ENCODE measurements at regions not wholly inside any gene's neighbourhood (a gene's known extent, or its start where the extent isn't known, plus 50 kb on each side); places are given as distances from the start of the nearest gene placed in this dataset.

GRCh38 chr2:63788071-63788470 lies 53.6 kb upstream of the UGP2 start:
- H3K27ac ChIP-seq (ENCODE audit: low read depth, low read length, poor library complexity, severe bottlenecking): no peak overlapping the region
- H4K20me1 ChIP-seq (ENCODE audit: insufficient read depth, low read length): no peaks in the 10 kb centered on the region
- H3K4me2 ChIP-seq (ENCODE audit: low read length): no peak overlapping the region
- no peak overlapping the region for H3K4me3 ChIP-seq (ENCODE audit: low read depth, low read length, poor library complexity, severe bottlenecking)
- no peaks in the 10 kb centered on the region for H3K79me2 ChIP-seq (ENCODE audit: insufficient read depth, low read length)
- no peak overlapping the region for H2AFZ ChIP-seq (ENCODE audit: low read length)
- no peaks in the 10 kb centered on the region for H3K27me3 ChIP-seq (ENCODE audit: insufficient read depth, low read length)
- H3K9me3 ChIP-seq (ENCODE audit: low read length): no peaks in the 10 kb centered on the region
- no peak overlapping the region for H3K9ac ChIP-seq (ENCODE audit: low read length)
- H3K9me2 ChIP-seq (ENCODE audit: low read depth, low read length): no peaks in the 10 kb centered on the region
- TF ChIP-seq EZH2 (IDR thresholded peaks at IDR 0.05; ENCODE audit: borderline replicate concordance, low read length) (no peak), CTCF (IDR thresholded peaks at IDR 0.05; ENCODE audit: low read length) (no peak)
- no peaks in the 10 kb centered on the region for H3K36me3 ChIP-seq (ENCODE audit: insufficient read depth, low read length)
- H3F3A ChIP-seq (ENCODE audit: insufficient read depth, low read length): no peaks in the 10 kb centered on the region
- no peaks in the 10 kb centered on the region for H3K4me1 ChIP-seq (ENCODE audit: insufficient read depth, low read length, severe bottlenecking)

- no peak overlapping the region for H3K9ac ChIP-seq (ENCODE audit: low read length)
- no peaks in the 10 kb centered on the region for H3K9me3 ChIP-seq (ENCODE audit: low read length)
- H3K79me2 ChIP-seq (ENCODE audit: insufficient read depth, low read length): no peaks in the 10 kb centered on the region
- no peak for TF ChIP-seq EZH2 (IDR thresholded peaks at IDR 0.05; ENCODE audit: borderline replicate concordance, low read length)
- no peak for TF ChIP-seq CTCF (IDR thresholded peaks at IDR 0.05; ENCODE audit: low read length)
- H3K36me3 ChIP-seq (ENCODE audit: insufficient read depth, low read length): no peaks in the 10 kb centered on the region
- H3K27ac ChIP-seq (ENCODE audit: low read depth, low read length, poor library complexity, severe bottlenecking): no peak overlapping the region
- H3K4me3 ChIP-seq (ENCODE audit: low read depth, low read length, poor library complexity, severe bottlenecking): no peak overlapping the region
- H2AFZ ChIP-seq (ENCODE audit: low read length): no peak overlapping the region
- no peak overlapping the region for H3K4me2 ChIP-seq (ENCODE audit: low read length)
- H3K9me2 ChIP-seq (ENCODE audit: low read depth, low read length): no peaks in the 10 kb centered on the region
- H4K20me1 ChIP-seq (ENCODE audit: insufficient read depth, low read length): no peaks in the 10 kb centered on the region
- H3K4me1 ChIP-seq (ENCODE audit: insufficient read depth, low read length, severe bottlenecking): no peaks in the 10 kb centered on the region
- H3F3A ChIP-seq (ENCODE audit: insufficient read depth, low read length): no peaks in the 10 kb centered on the region
- H3K27me3 ChIP-seq (ENCODE audit: insufficient read depth, low read length): no peaks in the 10 kb centered on the region
Measured at GRCh38 chr2:63789338-63790020, 52.2 kb upstream of the UGP2 start.

GRCh38 chr2:63790491-63790890 lies 51.2 kb upstream of the UGP2 start:
- Histone ChIP-seq H3K9me3 (ENCODE audit: low read length) (no peaks in the 10 kb centered on the region), H3F3A (ENCODE audit: insufficient read depth, low read length) (no peaks in the 10 kb centered on the region), H3K4me2 (ENCODE audit: low read length) (no peak overlapping the region), H3K36me3 (ENCODE audit: insufficient read depth, low read length) (no peaks in the 10 kb centered on the region), H3K27me3 (ENCODE audit: insufficient read depth, low read length) (no peaks in the 10 kb centered on the region), H3K9ac (ENCODE audit: low read length) (no peak overlapping the region), H3K9me2 (ENCODE audit: low read depth, low read length) (no peaks in the 10 kb centered on the region), H3K27ac (ENCODE audit: low read depth, low read length, poor library complexity, severe bottlenecking) (no peak overlapping the region), H3K79me2 (ENCODE audit: insufficient read depth, low read length) (no peaks in the 10 kb centered on the region), H4K20me1 (ENCODE audit: insufficient read depth, low read length) (no peaks in the 10 kb centered on the region), H2AFZ (ENCODE audit: low read length) (no peak overlapping the region), H3K4me1 (ENCODE audit: insufficient read depth, low read length, severe bottlenecking) (no peaks in the 10 kb centered on the region), H3K4me3 (ENCODE audit: low read depth, low read length, poor library complexity, severe bottlenecking) (no peak overlapping the region)
- TF ChIP-seq CTCF (IDR thresholded peaks at IDR 0.05; ENCODE audit: low read length): no peak
- no peak for TF ChIP-seq EZH2 (IDR thresholded peaks at IDR 0.05; ENCODE audit: borderline replicate concordance, low read length)
